Posterior vena cava (tissue), 2 donors: ENCODE measurements at regions not wholly inside any gene's neighbourhood (a gene's known extent, or its start where the extent isn't known, plus 50 kb on each side); places are given as distances from the start of the nearest gene placed in this dataset.
A peak's percentile ranks its signal among the peaks of the same experiment; 100 is the strongest.

ENCODE experiments used
- DNase-seq: peaks from one replicate; pipeline ENCODE4 v3.0.0-alpha.2; 2020; ENCODE audit warnings: low spot score
- intact Hi-C, 2 donors: fragments of 100-400 bp; cut with DNase I; formaldehyde crosslinking; loops; one replicate each; pipeline versions ENCODE4 v1.14.1 to v1.14.2; 2022 to 2023
- donor health status: DM: yes; HTN: yes; CAD: no.
- donor health status: DM: yes; HTN: yes; CAD: no.

DNA sequence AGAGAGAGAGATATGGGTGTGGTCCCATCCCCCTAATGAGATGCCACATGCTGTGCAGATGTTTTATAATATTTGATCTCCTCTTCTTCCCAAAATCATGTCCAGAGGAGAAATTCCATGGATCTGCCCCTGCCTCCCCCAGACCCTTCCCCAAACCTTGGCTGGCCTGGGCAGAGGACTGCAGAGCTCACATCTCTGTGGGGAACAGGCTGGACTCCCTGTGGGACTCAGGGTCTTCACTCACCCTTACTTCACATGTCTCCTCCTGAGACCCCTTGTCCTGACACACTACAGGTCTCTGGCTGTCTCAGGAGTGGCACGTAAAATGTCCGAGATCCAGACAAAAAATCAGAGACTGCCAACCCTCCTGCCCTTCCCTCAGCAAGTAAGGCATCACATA lies 76.0 kb upstream of the CAPRIN2 start:
- intact Hi-C loops: no loop called here
- DNase-seq: no peak

DNA sequence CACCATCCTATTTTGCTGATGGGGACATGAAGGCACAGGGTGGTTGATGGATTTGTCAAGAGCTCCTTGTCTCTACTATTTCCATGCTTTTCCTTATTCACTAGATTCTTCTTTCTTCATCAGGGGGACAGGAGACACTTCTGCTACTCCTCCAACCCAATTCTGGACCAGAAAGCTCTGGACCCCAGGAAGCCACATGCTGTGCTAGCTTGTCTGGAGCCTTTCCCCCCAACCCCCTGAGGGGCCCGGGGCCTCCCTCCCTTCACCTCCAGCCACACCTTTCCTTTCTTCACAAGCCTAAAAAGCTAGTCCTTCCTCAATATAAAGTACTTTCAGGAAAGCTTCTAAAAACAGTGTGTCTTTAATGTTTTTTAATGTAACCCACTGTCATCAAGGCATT lies 75.1 kb upstream of the CAPRIN2 start:
- no peak for DNase-seq
- intact Hi-C loops: no loop called here

DNA sequence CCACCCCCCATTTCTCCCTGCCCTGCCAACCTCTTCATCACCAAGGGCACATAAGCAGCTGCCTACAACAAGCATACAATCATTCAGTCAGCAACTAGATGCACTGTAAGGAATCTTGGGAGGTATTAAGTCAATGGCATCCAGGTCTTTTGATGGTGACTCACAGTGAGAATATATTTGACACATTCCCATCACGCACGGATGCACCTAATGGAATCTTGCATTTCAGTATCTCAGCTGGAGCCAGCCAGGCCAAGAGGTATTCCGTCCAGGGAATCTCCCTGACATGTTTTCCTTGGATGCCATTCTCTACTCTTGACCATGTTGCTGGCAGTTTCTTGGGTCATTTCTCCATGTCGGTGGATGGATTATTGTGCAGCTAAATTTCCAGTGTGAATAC lies 73.9 kb upstream of the CAPRIN2 start:
- no peak for DNase-seq
- intact Hi-C loops: no loop called here

DNA sequence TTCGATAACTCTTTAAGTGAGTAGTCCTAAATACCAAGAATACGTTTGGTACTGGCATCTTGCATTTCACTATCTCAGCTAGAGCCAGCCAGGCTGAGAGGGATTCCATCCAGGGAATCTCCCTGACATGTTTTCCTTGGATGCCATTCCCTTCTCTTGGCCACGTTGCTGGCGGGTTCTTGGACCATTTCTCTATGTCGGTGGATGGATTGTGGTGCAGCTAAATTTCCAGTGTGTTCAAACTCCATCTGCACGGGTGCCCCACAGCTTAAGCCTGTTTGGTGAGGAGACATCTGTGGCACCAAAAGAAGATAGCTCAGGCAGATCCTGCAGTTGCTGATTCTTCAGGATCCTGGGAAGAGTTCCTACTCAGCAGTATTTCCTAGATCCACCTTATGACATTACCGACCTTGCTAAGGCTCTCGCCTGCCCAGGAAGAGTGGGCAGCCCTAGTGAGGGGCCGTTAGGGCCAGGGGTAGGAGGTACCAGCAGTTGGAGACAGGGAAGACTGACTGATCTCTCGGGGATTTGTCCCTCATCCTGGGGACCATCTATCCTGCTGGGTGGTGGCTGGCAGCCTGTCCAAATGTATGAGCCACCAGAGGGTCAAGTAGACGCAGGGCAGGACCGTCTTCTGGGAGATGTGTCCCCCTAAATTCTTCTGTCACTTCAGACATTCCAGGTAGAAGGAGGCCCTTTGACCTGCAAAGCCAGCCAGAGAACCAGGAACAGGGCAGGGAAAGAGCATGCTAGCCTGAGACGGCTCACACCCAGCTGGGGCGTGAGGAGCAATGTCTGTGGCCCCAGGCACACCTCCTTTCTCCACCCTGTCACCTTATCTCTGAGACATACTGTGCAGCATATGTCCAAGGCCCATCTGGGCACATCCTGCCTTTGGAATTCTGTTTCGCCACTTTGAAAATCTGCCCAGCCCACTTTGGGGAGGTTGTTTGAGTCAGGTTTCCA lies 72.6 kb upstream of the CAPRIN2 start:
- intact Hi-C loops: no loop called here
- DNase-seq: no peak

DNA sequence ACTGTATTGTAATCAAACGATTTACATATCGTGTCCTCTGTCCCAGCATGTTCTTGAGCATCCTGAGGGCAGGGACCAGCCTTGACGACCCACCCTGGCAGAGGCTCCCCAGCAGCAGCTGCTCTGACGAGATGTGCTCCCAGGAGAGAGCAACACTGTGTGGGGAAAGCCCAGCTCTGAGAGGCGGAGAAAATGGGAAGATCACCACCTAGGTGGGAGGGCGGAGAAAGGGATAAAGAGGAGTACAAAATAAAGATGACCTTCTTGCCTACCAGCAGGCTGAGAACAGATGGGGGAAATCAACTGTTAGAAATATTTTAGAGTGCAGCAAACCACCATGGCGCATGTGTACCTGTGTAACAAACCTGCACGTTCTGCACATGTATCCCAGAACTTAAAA lies 71.5 kb upstream of the CAPRIN2 start:
- intact Hi-C loops: no loop called here
- no peak for DNase-seq

DNA sequence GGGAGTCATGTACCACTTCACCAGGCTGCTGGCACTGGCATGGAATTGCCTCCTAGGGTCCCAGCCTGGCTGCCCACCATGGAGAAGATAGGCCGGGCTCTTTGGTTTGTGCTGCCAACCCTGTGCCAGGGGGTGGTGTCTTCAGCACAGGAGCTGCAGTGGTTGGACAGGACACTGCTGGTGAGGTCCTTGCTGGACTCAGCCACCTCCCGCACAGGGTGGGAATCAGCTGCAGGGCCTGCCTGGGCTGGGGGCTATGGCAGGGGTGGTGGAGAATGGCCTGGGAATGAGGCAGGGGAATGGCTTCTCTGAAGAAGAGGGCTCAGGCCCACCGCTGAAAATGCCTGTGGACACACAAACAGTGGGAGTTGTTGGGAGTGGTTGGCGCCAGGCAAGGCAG lies 70.6 kb upstream of the CAPRIN2 start:
- DNase-seq: no peak
- intact Hi-C loops: no loop called here

DNA sequence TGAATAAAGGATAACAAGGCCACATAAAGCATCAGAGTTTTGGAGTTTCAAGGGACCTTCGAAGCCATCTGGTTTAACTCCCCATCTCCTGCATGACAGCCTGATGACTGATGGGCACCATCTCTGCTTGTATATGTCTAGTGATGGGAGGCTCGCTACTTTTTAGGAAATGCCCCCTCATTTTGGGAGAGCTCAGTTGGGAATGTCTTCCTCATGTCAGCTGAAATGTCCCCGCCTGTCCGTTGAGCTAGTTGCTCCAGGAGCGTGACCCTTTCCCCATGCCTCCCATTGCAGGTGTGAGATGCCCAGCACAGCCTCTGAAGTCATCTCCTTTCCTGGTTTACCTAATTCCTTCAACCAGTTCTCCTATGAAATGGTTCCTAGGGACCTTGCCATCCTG lies 69.6 kb upstream of the CAPRIN2 start:
- DNase-seq: no peak
- intact Hi-C loops: no loop called here

DNA sequence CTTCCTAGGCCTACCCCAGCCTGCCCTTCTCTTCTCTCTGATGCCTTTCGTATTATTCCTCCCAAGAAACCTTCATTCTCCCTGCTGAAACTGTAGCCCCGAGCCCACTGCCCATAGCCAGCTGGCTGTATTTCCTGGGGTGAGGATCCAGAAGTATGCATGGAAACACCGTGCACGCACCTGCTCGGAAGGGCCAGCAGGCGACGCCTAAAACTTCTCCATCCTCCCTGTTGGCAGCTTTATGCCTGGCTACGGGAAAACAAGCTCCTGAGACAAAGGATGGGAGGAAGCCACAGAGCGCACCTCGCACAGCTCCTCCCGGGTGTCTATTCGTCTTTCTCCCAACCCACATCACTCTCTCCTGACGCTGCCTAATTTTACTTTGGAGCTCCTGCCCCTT lies 69.0 kb upstream of the CAPRIN2 start:
- intact Hi-C loops: no loop called here
- DNase-seq: no peak

DNA sequence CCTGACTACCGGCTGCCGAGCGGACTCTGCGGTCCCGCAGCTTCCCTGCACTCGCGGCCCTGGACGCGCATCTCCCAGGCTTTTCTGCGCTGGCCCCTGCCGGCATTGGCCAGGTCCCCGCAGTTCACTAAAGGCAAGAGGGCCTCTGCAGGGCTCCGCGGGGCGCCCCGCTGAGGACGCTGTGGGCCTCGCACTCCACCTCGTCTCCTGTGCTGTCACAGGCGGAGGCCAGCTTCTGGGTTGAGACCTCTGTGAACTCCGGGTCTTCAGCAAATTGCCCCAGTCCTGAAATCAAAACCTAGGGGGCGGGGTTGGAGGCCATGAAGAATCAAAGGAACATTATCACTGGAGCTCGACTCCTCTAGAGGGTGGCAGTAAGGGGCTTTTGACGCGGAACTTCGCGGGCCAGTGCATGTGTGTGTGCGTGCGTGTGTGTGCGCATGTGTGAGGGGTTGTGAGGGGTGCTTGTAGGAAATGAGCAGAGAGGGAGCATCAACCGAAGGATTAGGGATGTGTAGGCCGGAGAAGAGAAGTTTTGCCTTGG lies 68.5 kb upstream of the CAPRIN2 start:
- intact Hi-C loops: no loop called here

DNA sequence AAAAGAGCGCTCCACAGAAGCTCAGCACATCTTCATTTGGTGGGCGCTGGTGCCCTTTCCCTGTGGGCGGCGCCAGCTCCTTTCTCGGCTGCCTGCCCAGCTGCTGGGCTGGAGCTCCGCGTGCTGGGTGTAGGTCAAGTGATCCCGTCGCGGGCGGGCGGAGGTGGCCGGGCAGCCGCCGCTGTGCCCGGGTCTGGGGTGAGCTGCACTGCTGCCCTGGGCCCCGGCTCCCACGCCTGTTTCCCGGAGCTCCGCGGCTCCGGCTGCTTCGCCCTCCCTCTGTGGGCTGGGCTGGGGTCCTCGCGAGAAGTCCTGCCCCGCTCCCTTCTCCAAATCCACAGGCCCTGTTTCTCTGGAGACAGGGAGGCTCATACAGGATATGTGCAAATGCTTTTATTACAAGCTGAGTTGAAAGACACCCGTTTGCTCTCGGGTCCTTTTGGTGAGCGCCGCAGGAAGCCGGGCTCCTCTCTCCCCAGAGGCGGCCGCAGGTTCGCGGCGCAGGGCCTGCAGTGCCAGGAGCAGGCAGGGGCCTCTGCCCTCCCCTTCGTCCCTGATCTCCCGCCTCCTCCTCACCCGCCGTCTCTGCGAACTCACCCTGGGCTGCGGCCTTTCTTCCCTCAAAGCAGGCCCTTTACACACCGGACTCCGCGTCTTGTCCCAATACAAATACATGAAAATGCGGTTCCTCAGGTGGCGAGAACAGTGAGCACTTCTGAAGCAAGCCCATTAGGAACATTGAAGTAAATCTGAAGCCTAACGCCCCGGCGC lies 67.8 kb upstream of the CAPRIN2 start:
- peak; percentile 89 for DNase-seq
- intact Hi-C loops: no loop called here

More for the DNA sequence above, 68.5 kb upstream of the CAPRIN2 start:
- DNase-seq: peak; percentile 84

DNA sequence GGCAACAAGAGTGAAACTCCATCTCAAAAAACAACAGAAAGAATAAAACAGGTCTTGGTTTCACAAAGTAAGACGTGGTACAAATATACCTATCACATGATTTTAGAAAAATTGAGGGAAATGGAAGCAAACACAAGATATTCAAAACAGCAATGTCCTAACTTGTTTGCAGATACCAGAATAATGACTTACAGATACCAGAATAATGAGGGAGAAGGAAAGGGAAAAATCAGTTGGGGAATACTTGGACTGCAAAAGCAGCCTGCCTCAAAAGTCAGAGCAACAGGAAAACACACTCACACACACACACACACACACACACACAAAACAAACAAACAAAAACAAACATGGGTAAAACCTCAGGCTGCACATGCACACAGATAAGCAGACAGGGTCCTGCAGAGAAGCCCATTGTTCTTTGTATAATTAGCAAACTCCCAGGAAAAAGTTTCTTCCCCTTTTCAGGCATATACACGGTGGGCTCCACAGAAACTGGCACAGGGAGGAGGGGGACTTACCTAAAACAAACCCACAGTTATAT lies 65.7 kb upstream of the CAPRIN2 start:
- no peak for DNase-seq
- intact Hi-C loops: no loop called here

DNA sequence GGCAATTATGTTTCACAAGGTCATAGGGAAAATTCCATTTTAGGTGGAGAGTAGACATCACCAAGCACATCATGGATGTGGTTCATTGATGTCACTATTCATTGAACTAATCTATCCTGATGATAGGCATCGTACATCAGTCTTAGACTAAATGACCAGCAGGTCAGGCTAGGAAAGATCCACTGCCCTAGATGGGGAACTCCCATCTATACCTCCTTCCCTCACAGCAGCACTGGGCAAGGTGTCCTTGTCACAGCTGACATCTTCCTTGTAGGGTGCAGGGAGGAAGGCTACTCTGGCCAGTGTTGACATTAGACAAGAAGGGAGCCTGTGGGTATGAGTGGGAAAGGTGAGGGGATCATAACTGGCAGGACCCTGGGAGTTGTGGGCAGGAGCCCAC lies 63.8 kb upstream of the CAPRIN2 start:
- intact Hi-C loops: no loop called here
- DNase-seq: no peak

DNA sequence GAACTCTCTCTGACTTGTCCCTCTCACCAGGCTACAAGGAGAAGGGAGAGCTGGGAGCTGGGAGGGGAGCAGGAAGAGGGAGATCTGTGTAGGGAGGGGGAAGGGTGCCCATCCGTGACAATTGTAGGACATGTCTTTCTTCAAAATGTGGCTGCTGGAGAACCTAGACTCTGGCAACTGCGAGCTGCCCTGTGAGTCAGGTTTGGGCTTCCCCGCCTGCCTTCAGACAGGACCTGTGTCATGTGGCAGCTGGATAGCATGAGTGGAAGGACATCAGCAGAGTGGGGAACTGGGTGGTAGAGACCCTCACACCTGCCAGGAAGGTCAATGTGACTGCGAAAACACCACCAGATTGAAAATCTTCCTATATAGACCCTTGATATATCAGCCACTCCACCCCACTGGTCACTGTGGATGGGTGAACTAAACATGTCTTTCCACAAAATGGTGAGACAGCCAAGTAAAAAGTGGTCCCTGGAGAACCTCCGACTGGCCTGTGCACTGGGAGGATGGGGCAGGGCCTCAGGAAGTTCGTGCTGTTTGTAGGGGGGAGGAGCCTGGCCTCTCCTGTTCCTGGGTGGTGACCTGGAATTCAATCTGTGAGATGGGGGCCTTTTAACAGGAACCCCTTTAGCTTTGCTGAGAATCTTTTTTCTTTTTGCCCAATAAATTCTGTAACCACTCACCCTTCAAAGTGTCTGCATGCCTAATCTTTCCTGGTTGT lies 62.2 kb upstream of the CAPRIN2 start:
- no peak for DNase-seq
- intact Hi-C loops: no loop called here

DNA sequence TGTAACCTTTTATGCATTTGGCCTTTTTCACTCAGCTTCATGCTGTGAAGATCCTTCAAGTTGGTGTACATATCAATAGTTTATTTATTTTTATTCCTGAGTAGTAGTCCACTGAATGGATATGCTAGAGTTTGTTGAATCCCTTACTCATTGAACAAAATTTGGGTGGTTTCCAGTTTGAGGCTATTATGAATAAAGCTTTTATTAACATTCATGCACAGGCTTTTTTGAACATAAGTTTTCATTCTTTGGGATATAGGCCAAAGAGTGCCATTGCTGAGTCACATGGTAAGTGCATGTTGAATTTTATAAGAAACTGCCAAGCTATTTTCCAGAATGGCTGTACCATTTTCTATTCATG lies 59.5 kb upstream of the CAPRIN2 start:
- intact Hi-C loops: no loop called here

DNA sequence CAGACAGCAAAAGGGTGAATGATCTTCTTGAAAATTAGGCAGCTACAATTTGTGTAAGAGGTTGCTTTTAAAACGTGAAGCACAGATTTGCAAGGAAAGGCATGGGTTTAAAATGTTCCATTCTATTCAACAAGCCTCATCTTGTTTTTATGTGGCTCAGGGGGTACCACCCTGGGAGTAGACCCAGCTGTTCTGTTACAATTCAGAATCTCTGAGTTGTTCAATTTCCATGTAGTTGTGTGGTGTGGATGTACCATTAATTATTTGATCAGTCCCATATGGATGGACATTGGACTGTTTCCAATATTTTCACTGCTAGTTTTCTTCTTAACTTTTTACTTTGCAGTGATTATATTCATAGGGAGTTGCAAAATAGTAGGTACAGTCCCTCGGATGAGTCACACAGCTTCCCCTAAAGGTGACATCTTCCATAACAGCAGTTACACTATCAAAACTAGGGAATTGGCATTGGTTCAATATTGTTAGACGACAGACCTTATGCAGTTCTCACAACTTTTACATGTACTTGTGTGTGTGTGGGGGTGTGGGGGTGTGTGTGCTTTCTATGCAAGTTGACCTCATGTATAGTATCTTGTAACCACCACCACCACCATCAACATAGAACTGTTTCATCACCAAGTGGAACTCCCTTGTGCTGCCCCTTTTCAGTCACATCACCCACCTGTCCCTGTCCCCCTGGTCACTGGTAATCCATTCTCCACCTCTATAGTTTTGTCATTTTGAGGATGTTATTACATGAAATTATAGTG lies 59.0 kb upstream of the CAPRIN2 start:
- intact Hi-C loops: no loop called here
- no peak for DNase-seq

More for the DNA sequence above, 59.5 kb upstream of the CAPRIN2 start:
- no peak for DNase-seq

DNA sequence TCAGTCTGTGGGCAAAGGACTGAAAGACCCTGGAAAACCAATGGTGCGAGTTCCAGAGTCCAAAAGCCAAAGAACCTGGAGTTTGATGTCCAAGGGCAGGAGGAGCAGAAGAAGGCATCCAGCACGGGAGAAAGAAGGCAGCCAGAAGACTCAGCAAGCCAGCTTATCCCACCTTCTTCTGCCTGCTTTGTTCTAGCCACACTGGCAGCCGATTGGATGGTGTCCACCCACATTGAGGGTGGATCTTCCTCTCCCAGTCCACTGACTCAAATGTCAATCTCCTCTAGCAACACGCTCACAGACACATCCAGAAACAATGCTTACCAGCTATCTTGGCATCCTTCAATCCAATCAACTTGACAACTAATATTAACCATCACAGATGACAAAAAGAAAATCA lies 57.2 kb upstream of the CAPRIN2 start:
- DNase-seq: no peak
- intact Hi-C loops: no loop called here

DNA sequence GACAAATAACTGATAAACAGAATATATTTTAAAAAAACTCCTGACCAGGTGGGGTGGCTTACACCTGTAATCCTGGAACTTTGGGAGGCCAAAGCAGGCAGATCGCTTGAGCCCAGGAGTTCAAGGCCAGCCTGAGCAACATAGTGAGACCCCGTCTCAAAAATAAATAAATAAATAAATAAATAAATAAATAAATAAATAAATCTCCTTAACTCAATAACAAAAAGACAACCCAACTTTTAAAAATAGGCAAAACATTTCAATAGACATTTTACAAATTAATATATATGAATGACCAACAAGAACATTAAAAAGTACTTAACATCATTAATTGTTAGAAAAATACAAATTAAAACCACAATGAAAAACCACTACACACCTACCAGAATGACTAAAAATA lies 56.2 kb upstream of the CAPRIN2 start:
- no peak for DNase-seq
- intact Hi-C loops: no loop called here

DNA sequence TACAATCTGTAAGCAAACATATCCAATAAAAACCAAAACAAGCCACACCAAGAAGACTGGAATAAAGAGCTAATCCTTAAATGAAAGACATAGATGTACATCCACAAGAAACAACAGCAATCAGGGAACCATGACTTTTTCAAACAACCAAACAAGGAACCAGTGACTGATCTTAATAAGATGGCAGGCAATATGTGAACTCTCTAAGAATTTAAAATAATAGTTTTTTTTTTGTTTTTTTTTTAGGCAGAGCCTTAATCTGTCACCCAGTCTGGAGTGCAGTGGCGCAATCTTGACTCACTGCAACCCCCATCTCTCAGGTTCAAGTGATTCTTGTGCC lies 52.9 kb upstream of the CAPRIN2 start:
- intact Hi-C loops: loop anchor here in 1 of 2 donors (10.0 kb wide), 1 partner anchor 1283 kb away; no protein-coding TSS in a partner anchor
- no peak for DNase-seq
